Eye (tissue), 1 donor: ENCODE measurements at regions not wholly inside any gene's neighbourhood (a gene's known extent, or its start where the extent isn't known, plus 50 kb on each side); places are given as distances from the start of the nearest gene placed in this dataset.

Experiments used
- DNase-seq: peaks from one replicate; pipeline ENCODE4 v3.0.0-alpha.2; 2015

DNA sequence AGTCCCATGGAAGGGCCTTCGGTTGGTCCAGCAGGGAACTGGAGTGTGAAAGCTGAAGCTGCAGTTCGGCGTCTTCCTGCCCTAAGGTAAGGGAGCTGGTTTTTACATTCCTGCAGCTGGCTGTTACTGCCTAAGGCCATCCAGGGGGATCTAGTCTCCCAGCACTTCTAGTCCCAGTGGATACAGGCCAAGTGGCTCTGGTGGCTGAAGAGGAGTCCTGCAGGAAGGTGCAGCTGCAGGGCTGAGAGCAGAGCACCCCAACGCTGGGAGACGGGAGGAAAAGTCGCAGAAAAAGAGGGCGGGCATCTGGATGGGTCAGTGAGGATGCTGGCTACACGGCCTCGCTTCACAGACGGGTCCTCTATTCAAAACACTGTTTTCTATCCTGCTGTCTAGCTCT lies 225.0 kb upstream of the HS6ST1 start:
- DNase-seq = no peak

DNA sequence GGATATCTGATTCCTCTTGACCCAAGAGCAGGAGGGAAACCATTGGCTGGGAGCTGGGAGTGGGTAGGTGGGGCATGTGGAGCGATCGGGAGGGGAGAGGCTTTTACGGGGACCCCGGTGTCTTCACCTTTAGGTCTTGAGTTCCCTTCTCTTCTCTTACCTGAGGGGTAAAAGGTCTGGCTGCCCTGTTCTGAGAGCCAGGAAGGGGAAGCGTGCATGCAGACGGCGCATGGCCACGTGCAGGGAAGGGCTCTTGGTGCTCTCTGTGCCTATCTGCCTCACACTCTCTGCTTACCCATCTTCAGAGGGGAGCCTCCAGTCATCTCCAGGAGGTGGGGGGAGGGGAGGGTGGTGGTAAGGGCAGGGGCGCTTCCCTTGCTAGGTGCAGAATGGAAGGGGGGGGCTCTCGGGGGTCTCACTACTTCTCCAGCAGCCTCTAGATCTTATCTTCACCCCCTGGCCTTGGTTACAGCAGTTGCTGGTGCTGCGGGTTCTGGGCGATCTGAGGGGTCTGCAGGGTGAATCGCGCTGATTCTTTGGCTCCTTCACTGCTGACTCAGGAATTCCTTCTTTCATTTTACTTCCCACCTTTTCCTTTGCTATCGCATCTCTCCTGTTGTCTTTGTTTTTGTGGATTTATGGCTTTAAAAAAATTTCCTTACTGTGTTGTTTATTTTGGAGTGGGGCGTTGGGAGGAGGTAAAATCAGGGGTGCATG lies 225.8 kb upstream of the HS6ST1 start:
- DNase-seq = no peak

DNA sequence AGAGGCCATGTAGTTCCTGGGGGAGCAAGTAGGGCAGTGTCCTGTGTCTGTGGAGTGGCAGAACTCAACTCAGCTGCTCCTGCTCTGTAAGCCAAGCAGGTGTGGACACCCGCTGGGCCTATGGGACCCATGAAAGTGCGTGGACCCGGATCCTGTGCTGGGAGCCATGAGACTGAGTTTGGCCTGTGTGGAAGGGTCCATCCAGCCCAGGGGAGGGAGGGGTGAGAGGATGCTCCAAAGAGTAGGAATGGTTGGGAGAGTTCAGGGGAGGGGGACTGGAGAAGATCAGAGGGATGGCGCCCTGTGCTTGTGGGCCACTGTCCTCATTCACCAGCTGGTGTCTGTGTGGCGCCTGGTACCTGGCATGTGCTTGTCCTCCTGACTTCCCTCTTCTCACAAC lies 226.4 kb upstream of the HS6ST1 start:
- DNase-seq = no peak

DNA sequence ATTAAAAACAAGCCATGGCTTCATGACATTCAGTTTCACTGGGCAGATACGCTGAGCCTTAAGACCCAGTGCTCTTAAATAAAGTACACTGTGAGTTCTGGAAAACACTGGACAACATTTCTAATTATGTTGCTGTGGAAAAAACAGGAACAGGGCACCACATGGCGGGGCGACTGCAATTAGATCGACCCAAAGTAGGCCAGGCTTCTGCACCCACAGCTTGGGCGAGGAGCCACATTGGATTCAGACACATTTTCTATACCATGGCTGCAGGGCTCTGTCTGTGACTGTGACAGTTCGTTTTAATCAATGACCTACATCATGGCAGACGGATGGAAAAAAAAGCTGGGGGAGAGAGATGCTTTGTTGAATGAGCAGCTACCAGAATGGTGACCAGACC lies 227.2 kb upstream of the HS6ST1 start:
- no peak for DNase-seq

DNA sequence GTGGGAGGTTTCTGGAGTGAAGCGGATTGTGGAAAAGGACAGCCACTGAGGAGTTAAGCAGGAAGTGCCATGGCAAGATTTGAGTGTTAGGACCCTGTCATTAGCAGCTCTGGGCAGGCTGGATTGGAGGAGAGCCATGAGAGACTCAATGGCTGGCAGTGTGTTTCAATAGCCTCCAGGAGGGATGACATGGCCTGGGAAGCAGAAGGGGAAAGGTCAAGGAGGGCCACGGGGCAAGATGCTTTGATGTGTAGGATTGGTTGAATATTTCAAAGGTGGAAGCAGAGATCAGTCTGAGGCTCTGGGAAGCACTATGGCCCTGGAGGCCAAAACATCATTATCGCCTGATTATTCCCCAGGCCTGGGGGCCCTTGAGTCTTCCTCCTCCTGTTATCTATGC lies 229.0 kb upstream of the HS6ST1 start:
- DNase-seq = no peak

DNA sequence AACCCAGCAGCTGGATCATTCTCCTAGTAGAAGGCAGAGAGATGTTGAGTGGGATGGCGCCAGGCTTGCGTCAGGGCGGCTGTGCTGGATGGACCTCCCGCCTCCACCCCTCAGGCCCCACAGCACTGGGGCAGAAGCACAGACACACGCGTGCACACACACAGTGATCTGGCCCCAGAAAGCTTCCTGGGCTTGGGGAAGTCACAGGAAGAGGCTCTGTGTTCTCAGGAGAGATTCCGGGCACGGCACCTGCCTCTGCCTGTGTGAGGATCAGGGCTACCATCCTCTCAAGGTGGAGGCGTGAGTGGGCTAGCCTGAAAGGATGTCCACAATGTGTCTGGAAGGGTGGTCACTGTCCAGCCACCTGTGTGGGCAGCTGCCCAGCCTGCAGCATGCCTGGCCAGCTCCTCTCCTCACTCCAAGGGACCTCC lies 229.8 kb upstream of the HS6ST1 start:
- DNase-seq = no peak

DNA sequence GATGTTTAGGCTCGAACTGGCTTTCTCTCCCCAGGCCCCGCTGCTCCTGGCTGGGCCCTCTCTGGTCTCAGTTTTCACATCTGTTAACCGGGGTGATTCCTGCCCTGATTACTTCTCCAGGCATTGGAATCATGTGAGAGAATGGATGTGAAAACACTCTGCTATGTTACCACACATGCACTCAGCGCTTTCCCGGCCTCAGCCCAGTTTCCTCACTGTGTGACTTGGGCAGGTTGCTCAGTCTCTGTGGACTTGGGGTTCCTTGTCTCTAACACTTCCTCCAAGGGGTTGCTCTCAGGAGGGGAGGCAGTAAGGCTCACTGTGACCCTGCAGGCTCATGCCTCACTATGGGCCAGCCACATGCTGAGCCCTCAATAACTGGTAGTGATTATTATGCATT lies 230.4 kb upstream of the HS6ST1 start:
- DNase-seq = no peak

DNA sequence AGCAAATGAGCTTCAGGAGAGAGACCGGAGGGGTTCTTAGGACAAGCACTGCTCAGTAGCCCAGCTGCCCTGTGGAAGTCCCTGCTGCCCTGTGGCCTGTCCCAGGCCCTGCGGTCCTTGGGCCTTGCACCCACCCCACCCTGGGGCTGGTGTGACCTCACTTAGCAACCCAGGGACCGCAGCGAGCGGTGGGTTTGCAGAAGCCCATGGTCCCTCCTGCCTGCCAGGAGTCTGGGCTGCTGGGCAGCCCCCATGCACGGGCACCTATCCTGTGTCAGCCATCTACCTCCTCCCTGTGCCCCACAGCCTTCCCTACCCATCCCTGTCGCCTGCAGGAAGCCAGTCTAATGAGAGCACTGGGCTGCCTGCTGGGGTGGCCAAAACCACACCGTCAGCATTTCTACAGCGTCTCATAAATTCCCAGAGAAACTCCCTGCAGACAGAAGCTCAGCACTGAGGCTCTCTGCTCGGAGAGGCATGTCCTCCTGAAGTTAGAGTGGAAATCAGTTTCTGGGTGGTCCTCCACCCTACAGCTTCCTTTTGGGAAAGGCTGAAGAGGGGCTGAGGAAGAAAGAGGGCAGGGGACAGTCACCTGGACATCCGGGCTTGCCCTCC lies 231.1 kb upstream of the HS6ST1 start:
- DNase-seq = peak; percentile 71

DNA sequence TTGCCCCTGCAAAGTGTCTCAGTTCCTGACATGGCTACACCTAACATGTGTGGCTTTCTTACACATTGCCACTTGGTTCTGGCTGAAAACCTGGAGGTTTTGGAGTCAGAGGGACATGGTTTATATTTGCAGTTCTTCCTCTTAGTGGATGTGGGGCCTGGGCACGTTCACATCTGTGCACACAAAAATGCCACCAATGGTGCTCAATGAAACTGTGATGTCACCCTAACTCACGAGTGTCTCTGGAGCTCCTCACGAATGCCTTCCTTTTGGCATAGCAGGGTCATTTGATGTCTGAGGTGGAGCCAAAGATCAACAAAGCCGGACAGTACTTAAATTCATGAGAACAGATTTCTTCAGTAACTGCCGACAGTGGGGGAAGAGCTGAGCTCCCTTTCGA lies 231.7 kb upstream of the HS6ST1 start:
- DNase-seq = no peak

DNA sequence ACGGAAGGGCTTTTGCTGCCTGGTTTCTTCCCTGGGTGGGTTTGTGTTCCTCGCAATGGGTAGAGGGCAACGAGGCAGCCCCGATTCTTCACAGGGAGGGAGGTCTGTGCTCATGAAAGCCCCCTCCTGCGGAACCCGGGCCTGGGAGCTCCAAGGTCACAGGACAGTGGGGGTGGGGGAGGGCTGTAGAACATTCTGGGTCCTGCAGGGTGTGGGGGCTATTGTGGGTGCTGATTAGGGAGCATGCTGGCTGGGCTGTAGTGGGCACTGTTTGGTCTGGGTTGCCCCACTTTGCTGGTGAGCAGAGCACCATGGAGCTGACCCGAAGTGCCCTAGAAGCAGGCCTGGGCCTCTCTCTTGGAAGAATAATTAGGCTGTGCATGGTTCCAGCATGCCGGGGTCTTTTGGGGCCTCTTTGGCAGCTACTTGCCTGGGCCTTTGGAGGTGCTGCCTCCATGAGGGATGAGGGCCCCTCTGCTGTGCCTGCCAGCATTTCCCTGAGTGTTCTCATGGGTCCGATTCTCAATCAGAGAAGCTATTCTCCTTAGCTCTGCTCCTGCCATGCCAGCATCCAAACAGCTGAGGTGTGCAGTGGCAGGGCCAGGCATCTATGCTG lies 232.2 kb upstream of the HS6ST1 start:
- no peak for DNase-seq

DNA sequence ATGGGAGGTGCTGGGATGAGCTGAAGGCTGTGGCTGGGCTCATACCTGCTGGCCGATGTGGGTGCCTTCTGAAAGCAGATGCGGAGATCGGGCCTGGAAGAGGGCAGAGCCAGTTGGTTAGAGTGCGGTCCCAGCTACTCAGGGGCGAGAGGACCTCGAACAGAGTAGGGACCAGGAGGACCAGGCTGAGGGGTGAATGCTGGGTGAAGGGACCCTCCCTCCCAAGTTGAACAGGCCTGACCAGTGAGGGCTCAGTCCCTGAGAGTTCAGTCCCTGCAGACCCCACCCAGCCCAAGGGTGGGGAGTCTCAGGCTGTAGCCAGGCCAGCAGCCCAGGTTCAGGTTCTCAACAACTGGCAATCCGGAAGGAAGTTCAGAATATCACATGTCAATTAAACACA lies 232.8 kb upstream of the HS6ST1 start:
- no peak for DNase-seq

DNA sequence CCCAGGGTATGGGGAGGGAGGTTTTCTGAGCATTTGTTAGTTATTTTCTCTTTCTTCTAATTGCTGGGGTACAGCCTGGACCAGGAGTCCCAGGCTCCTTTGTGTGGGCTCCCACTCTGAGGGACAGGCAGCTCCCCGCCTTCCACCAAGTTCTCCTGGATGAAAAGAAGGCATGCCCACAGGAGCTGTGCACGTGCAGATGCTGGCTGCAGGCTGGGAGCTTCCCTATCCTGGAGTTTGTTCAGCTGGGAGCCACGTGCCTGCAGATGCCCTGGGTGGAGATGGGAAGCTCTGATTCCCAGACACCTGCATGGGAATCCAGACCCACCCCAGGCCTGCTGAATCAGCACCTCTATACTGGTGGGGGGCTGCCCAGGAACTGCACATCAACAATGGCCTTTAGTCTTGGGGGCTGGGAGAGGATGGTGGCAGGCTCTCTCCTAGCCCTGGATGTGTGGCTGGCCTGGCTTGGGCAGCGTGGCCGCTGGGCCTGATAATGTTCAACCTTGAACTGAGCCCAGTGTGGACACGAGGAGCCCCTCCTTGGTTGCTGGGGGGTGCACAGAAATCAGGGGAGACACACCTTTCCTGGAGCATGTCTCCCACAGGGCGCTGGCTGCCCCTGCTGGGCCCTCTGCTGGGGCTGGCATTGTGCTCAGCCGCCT lies 233.6 kb upstream of the HS6ST1 start:
- DNase-seq = no peak

DNA sequence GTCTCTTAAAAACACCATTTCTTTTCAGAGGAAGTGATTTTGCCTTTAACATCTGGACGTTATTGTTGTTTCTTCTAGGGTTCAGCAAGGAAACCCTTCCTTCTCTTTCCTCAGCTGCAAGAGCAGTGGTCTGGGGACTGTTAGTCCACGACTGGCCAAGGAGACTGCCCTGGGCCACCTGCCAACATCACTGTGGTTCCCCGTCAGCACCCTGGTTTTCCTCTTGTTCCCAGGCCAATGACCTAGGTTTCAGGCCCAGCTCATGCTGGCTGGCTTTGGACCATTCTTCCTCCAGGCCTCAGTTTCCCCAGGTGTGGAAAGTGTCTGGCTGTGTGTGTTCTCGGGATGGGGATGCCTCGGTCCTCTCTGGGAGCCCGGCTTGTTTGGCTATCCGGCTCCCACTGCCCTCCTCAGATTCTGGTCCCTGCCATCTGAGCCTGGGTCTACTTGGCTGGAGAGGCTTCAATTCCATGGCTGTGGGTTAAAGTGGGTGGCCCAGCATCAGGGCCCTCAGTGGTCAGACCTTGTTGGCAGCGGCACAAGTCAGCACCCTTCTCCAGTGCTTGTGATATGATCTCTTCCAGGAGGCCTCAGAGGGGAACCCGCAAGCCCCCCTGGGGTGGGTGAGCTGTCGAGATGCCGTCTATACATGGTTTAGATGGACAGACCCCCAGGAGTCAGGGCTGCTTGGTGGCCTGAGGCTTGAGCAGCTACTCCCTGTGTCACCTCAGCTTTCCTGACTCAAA lies 234.3 kb upstream of the HS6ST1 start:
- DNase-seq = no peak

DNA sequence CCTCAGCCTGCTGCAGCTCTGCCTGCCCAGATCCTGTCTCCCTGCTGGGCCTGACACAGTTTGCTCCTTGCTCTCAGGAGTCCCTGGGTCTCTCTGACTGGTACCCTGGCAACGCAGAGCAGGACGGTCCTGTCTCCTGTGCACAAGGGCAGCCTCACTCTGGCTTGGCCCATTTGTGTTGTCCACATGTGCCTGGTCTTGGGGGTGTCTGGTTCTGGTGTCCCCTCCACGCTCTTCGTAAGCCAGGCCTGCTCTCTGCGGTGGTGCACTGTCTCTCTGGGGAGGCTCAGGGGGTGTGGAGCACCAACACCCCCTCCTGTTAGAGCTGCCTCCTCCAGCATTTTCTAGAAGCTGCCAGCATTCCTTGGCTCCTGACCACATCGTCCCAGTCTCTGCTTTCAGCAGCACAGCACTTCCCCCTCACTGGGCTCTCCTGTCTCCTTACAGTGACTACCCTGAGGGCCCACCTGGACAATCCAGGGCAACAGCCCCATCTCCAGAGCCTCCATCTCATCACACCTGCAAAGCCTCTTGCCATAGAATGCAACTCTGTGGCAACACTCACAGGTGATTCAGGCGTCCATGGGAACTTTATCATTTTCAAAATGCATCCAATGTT lies 235.6 kb upstream of the HS6ST1 start:
- no peak for DNase-seq

DNA sequence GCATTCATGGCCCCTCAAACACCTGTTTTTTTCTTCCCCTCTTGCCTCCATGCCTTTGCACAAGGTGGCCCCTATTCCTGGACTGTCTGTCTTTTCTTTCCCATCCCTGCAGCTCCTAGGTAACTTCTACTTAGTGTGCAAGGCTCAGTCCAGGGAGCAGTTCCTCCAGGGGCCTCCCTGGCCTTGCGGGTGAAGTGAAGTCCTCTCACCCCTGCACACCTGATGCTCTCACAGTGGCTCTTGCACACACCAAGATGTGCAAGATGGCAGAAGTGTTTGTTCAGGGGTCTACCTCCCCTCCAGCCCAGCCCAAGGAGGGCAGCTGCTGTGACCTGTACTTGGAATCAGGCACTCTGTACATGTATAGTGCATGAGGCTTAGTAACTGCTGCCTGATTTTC lies 236.8 kb upstream of the HS6ST1 start:
- no peak for DNase-seq

DNA sequence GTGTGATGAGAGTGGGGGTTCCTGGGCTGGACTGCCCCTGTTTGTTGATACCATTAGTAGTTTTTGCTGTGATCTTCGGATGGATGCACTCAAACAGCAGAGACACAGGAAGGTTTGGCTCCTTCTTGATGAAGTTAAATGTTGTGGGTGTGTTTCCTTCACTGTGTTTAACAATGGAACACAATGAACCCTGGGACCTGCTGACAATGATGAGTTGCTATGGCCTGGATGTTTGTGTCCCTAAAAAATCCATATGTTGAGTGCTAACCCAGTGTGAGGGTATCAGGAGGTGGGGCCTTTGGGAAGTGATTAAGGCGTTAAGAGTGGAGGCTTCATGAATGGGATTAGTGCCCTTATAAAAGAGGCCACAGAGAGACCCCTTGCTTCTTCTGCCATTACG lies 237.4 kb upstream of the HS6ST1 start:
- DNase-seq = no peak

DNA sequence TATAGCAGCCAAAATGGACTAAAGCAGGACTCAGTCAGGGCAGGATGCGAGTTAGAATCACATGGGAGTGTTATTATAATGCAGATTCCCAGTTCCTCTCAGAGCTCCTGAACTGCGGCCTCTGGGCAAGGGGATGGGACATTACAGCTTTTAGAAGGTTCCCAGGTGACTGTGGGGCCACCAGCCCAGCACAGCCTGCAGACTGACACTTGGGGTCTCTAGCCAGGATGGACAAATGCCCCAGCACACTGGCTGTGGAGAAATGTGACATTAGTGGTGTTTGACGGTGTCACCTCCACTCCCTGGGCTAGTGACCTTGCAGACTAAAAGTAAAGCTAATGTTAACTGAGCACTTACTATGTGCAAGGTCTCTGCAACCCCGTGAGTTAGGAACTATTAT lies 238.0 kb upstream of the HS6ST1 start:
- DNase-seq = no peak

DNA sequence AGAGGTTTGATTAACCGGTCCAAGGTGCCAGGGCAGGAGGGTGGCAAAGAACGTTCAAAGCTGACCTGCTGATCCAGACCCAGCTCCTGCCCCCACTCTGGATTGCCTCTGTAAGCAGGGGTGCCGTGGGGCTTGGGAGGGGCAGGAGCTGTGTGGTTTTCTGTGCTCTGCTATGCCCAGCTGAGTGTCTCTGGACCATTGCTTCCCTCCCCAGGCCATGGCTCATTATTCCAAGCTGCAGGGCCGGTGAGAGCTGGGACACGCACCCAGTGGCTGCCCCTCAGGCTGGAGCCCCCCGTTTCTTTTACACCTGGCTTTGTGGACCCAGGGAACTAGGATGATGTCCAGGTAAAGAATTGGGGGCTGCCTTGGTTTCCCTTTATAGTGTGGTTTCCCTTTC lies 238.4 kb upstream of the HS6ST1 start:
- DNase-seq = no peak

DNA sequence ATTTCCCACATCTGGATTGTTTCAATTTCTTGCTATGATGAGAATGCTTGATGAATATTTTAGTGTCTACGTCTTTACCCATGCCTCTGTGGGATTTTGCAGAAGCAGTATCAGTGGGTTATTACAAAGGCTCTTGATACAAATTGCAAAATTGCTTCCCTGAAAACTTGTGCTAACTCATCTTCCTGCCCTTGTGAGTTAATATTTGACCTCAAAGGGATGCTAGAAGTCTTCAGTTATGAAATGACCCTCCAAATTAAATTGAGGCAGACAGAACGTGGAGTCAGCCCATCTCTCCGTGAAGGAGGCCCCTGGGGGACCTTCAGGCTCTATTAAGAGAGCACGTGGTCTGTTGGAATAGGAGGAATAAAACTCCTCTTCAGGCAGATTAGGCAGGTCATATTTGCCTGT lies 239.2 kb upstream of the HS6ST1 start:
- DNase-seq = no peak

DNA sequence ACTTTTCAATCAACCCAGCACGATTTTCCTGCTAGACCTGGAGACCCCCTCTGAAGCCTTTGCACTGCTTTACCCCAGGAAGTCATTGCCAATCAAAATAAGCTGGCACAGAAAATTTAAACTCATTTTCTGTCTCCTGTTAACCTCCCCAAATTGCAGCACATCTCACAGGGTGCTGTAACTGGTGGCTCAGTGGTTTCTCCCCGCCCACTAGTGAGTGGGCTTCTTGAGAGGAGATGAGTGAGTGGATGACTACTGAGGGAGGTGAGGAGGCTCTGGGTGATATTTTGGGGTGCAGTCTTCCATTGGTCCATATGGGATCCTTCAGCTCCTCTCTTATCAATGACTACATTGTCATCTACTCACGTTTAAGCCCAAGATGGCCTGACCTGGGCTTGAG lies 239.8 kb upstream of the HS6ST1 start:
- no peak for DNase-seq

DNA sequence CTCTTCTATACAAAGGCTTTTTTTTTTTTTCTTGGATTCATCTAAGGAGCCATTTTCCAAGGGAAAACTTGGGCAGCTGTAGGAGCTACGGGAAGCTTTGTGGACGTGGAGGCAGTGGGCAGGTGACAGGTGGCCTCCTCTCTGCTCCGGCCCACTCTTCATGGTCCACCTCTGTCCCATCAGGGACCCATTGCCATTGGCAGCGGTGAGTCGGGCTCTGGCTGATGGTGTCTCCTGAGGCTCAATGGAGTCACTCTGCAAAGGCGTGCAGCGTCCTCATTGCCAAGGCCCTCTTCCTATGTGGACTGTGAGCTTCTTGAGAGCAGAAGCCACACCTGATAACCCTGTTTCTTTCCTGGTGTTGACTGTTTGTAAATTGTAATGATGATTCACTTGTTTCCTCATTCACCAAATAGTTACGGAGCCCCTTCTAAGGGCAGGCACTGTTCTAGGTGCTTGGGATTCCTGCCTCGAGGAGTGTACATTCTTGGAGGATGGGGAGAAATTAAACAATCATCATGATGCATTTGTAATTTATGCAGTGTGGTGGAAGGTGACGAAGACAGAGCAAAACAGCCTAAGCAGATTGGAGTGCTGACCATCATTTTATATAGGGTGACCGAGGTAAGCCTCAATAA lies 240.3 kb upstream of the HS6ST1 start:
- no peak for DNase-seq
